AG10803 (cell line): ENCODE measurements at regions not wholly inside any gene's neighbourhood (a gene's known extent, or its start where the extent isn't known, plus 50 kb on each side); places are given as distances from the start of the nearest gene placed in this dataset.

Experiments
- DNase-seq: peaks from one replicate; pipeline ENCODE4 v3.0.0; 2010; ENCODE audit warnings: low read depth
- H3K4me3 ChIP-seq: 2 replicates; pipeline ENCODE4 v1.5.1; 2011; ENCODE audit warnings: mild to moderate bottlenecking, low read length, control low read depth
- TF ChIP-seq, protein P1 (sequence below): conservative IDR thresholded peaks from 2 replicates; pipeline ENCODE4 v1.5.1; 2011; ENCODE audit warnings: mild to moderate bottlenecking, low read length, control low read depth, inconsistent platforms

DNA sequence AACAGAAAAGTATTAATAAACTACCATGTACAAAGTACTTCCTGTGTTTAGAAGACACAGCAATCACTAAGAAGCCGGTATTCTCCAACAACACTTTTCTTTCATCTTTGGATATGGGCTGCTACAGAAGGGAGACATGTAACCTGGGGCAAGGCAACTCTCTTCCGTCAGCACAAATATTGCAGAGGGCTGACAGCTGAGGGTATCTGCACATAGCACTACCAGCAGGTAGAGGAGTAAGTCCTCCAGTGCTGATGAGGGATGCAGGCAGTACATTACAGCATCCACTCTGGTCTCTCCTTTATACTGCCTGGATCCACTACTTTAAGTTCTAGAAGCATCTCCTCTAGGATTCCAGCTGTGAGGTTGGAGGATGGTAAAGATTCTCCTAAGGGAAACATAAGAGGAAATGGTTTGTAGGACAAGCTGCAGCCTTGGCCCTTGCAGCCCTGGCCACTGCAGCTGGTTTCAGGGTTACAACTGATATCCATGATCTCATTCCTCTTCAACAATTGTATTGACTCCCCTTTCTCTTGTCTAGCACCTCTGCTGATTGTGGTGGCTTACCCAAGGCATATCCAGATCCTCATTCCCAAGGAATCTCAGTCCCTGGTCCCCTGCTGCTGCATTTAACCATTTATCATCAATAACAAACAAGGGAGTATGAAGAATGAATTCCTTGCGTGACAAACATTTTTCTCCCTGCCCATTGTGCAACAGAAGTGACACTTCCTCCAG, 110.7 kb upstream of the ADGRF1 start:
- TF ChIP-seq, protein P1, sequence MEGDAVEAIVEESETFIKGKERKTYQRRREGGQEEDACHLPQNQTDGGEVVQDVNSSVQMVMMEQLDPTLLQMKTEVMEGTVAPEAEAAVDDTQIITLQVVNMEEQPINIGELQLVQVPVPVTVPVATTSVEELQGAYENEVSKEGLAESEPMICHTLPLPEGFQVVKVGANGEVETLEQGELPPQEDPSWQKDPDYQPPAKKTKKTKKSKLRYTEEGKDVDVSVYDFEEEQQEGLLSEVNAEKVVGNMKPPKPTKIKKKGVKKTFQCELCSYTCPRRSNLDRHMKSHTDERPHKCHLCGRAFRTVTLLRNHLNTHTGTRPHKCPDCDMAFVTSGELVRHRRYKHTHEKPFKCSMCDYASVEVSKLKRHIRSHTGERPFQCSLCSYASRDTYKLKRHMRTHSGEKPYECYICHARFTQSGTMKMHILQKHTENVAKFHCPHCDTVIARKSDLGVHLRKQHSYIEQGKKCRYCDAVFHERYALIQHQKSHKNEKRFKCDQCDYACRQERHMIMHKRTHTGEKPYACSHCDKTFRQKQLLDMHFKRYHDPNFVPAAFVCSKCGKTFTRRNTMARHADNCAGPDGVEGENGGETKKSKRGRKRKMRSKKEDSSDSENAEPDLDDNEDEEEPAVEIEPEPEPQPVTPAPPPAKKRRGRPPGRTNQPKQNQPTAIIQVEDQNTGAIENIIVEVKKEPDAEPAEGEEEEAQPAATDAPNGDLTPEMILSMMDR, result no peak
- DNase-seq, result peak; percentile 87
- H3K4me3 ChIP-seq, result no peak overlapping the region

DNA sequence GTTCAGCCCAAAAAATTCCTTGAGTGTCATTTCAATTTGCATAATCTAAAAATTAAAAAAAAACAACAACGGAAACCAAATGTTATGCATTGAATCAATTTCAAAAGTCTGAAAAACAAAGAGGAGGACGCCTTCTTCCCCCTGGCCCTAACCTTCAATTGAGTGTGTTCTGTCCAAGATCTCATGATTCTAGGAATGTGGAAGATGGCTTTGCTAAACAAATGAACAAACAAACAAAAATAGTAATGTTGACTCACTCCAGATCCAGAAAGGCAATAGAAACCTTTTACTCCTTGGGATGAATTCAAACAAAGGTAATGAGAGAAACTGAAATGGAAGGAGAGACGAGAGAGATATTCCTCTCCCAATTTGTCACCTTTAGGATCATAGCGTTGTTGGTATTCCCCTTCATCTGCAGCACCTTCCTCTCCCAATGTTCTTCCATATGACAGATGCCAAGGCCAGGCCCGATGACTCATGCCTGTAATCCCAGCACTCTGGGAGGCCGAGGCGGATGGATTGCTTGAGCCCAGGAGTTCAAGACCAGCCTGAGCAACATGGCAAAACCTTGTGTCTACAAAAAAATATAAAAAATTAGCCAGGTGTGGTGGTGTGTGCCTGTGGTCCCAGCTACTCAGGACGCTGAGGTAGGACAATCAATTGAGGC, 109.2 kb upstream of the ADGRF1 start:
- DNase-seq, result no peak
- no peak overlapping the region for H3K4me3 ChIP-seq
- TF ChIP-seq, protein P1, result no peak

DNA sequence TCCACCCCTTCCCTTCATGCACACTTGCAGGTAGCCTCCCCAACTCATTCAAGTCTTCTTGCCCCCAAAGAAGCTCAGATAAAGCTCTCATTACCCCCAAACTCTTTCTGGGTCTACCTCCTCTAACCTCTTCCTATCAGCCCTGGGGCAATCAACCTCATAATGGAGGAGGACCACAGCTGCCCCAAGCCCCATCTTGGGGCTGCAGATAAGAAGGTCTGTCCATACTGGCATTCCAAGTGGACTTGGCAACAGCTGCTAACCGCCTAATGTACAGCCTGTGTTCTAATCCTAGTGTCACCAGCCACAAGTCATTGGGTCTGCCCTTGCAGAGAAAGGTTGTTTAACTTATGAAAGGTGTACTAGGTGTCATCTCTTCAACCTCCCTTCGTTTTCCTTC, 107.4 kb upstream of the ADGRF1 start:
- TF ChIP-seq, protein P1, result no peak
- DNase-seq, result no peak
- no peak overlapping the region for H3K4me3 ChIP-seq

DNA sequence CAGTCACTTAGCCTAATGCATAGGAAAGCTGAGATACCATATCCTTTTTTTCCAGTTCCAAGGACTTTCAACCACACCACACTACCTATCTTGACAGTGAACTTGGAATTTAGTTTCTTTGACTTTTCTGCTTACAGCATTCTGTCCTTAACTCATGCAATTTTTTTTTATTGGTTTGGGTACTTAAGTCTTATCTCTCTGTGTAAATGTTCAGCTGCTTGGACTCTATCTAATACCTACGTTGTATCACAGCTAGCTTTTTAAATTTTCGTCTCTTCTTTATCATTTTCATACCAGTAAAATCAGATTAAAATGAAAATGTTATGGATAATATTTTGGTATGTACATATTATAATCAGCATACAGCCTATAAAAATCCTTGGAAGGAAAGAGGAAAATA, 106.9 kb upstream of the ADGRF1 start:
- TF ChIP-seq, protein P1, result no peak
- DNase-seq, result no peak
- no peak overlapping the region for H3K4me3 ChIP-seq

DNA sequence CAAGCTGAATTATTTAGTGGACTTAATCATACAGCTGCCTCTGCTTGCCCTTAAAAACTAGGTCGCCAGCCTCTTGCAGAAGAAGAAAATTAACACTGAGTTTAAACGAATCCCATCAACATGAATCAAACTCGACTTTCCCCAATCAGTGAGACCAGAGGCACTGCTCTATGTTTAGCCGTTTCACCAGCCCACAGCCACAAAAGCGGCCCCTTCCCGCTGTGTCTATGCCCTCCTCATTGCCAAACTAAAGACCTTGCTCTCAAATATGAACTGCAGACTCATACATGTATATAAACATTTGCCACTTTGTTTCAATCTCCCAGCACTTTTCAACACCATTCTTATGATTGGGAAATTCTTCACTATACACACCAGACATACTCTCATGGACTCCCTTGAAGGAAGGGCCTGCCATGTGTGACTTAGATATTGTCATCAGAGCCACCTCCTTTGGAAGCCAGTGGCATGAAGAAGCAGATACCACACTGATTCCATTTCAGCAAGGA, 105.8 kb upstream of the ADGRF1 start:
- no peak overlapping the region for H3K4me3 ChIP-seq
- TF ChIP-seq, protein P1, result no peak
- DNase-seq, result no peak

DNA sequence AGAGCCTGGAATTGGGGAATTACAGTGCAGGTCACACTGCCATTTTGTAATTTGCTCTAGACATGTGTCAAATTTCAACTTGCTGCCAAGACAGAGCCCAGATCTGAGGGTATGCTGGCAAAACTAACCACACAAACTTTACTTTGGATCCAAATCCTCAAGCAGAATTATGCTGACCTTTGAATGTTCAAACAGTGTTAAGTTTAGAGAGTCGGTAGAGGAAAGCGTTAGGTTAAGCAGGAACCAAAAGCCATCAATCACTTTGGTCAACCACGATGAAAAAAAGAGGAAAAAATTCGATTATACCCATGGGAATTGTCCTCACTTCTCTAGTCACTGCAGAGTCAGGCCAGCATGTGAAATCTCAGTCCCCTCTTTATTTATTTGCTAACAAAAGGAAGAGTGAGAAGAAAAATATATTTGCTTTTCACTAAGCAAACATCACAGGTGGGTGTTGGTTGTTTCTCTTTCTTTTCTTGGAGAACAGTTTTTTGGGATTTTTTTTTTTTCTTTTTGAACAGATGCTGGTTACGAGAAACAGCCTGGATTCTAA, 105.1 kb upstream of the ADGRF1 start:
- TF ChIP-seq, protein P1, result no peak
- no peak overlapping the region for H3K4me3 ChIP-seq

More for the DNA sequence above, 105.1 kb upstream of the ADGRF1 start:
- DNase-seq, result no peak
